Muscle layer of duodenum (tissue), 2 donors: ENCODE measurements at regions not wholly inside any gene's neighbourhood (a gene's known extent, or its start where the extent isn't known, plus 50 kb on each side); places are given as distances from the start of the nearest gene placed in this dataset.

Experiments
- H3K27ac ChIP-seq: one replicate; pipeline ENCODE4 v1.7.0; 2013; ENCODE audit warnings: mild to moderate bottlenecking, low read length
- H3K27me3 ChIP-seq: one replicate; pipeline ENCODE4 v1.7.0; 2013; ENCODE audit warnings: low read depth, mild to moderate bottlenecking, control low read depth, low read length
- H3K36me3 ChIP-seq, 2 donors: one replicate each; pipeline ENCODE4 v1.7.0; 2013; ENCODE audit warnings: low read length in 2 of 2, control low read depth in 1 of 2, mild to moderate bottlenecking in 1 of 2; ENCODE audit not compliant: insufficient read depth in 2 of 2, control insufficient read depth in 1 of 2
- H3K4me1 ChIP-seq, 2 donors: one replicate each; pipeline ENCODE4 v1.7.0; 2013; ENCODE audit warnings: low read length in 2 of 2, mild to moderate bottlenecking in 2 of 2, control low read depth in 1 of 2, moderate library complexity in 1 of 2; ENCODE audit not compliant: insufficient read depth in 2 of 2, control insufficient read depth in 1 of 2
- H3K4me3 ChIP-seq, 2 donors: one replicate each; pipeline ENCODE4 v1.7.0; 2013; ENCODE audit warnings: low read length in 2 of 2, low read depth in 1 of 2, mild to moderate bottlenecking in 1 of 2
- H3K9me3 ChIP-seq, 2 donors: one replicate each; pipeline ENCODE4 v1.7.0; 2013; ENCODE audit warnings: low read length in 2 of 2, control low read depth in 1 of 2, mild to moderate bottlenecking in 1 of 2; ENCODE audit not compliant: control insufficient read depth in 1 of 2
- donor health status: healthy.

DNA sequence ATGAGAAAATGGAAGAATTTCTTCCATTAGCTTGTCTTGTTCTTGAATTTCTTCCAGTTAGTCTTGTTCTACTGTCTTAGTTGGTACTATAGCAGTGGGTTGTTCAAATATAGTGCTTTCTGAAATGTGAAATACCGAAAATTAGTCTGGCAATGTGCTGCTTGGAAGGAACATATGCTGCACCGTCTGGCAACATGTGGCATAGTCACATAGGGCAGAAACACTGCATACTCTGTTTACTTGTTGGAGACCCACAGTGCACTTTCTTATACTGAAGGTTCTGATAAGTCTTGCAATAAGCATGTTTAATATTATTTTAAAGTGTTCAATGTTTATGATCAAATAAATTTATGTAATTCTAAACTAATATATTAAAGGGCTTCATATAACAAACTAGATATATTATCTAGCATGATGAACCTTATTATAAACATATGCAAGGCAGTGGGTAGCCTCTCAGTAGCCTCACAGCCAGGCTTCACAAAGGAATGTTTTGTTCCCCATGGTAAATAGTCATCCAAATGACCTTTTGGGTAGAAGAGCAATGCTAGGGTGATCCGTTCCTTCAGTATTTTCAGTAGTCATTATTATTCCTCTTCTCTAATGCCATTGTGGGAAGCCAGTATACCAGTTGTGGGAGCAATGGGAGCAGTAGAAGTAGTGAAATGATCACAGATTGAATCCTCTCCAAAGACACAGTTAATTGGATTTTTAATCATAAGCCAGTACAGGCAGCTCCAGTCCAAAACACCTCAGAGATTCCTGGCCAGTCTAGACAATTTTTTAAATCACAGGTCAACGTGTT lies 1106.7 kb downstream of the DTWD2 start:
- Histone ChIP-seq H3K27ac (no peak overlapping the region), H3K36me3 (no peaks in the 10 kb centered on the region), H3K4me1 (no peaks in the 10 kb centered on the region), H3K4me3 (no peak overlapping the region), H3K9me3 (no peaks in the 10 kb centered on the region), H3K27me3 (no peaks in the 10 kb centered on the region)

DNA sequence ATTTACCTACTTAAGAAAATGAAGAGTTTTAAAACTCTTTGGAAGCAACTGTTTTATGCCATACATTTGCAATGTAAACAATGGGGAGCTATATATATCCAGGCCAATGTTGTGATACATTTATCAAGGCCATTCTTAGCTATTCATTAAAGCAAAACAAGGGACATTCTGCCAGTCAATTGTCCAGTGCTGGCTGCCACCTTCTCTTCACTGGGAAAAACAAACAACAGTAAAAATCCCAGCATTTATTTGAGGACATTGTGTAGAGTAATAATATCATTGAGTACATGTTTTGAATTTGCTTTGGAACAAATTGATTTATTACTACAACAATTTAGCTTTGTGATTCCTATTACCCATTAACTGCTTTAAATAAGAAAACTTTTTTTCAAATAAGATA lies 1107.4 kb downstream of the DTWD2 start:
- Histone ChIP-seq H3K27me3 (no peaks in the 10 kb centered on the region), H3K27ac (no peak overlapping the region), H3K4me3 (no peak overlapping the region), H3K4me1 (no peaks in the 10 kb centered on the region), H3K36me3 (no peaks in the 10 kb centered on the region), H3K9me3 (no peaks in the 10 kb centered on the region)

DNA sequence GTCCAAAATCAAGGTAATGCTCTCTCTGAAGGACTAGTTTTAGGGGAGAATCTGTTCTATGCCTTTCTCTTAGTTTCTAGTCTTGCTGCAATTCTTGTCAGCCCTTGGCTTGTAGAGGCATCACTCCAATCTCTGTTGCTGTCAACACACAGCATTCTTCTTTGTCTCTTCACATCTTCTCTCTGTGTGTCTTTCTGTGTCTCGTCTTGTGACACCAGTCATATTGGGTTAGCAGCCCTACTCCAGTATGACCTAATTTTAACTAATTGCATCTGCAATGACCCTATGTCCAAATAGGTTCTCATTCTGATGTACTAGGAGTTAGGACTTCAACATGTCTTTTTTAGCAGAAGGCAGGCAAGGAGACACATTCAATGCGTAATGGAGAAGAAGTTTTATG lies 1110.6 kb downstream of the DTWD2 start:
- no peak overlapping the region for H3K4me3 ChIP-seq
- no peak overlapping the region for H3K27ac ChIP-seq
- no peaks in the 10 kb centered on the region for H3K4me1 ChIP-seq
- no peaks in the 10 kb centered on the region for H3K36me3 ChIP-seq
- no peaks in the 10 kb centered on the region for H3K9me3 ChIP-seq
- no peaks in the 10 kb centered on the region for H3K27me3 ChIP-seq

DNA sequence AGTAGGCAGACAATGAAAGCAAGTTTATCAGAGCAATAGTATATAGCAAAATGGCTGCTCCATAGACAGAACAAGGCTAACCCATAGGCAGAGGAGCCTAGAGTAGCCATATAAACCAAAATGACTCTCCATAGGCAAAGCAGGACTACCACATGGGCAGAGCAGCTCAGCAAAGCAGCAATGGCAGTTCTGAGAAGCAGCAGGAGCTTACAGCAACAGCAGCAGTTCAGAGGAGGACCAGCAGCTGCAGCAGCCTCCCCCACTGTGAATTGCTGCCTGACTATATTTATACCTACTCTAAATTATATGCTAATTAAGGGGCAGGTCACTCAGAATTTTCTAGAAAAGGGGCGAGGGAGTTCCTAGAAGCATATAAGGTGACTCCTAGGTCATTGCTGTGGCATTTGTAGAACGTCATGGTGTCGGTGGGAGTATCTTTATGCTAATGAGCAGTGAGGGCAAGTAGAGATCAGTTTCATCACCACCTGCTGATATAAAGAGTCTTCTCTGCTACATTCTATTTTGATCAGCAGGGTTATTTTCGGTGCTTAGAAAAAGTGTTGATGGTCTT lies 1115.5 kb downstream of the DTWD2 start:
- Histone ChIP-seq H3K27me3 (no peaks in the 10 kb centered on the region), H3K36me3 (no peaks in the 10 kb centered on the region), H3K9me3 (no peaks in the 10 kb centered on the region), H3K4me1 (no peaks in the 10 kb centered on the region), H3K4me3 (no peak overlapping the region), H3K27ac (no peak overlapping the region)

- no peaks in the 10 kb centered on the region for H3K9me3 ChIP-seq
- H3K27me3 ChIP-seq: no peaks in the 10 kb centered on the region
- no peak overlapping the region for H3K27ac ChIP-seq
- H3K4me1 ChIP-seq: no peaks in the 10 kb centered on the region
- no peak overlapping the region for H3K4me3 ChIP-seq
- H3K36me3 ChIP-seq: no peaks in the 10 kb centered on the region
Observed at GRCh38 chr5:117869596-117869995, 1118.8 kb downstream of the DTWD2 start.

GRCh38 chr5:117863586-117864296 lies 1124.6 kb downstream of the DTWD2 start:
- Histone ChIP-seq H3K9me3 (no peaks in the 10 kb centered on the region), H3K36me3 (no peaks in the 10 kb centered on the region), H3K4me1 (no peaks in the 10 kb centered on the region), H3K4me3 (no peak overlapping the region), H3K27me3 (no peaks in the 10 kb centered on the region), H3K27ac (no peak overlapping the region)

DNA sequence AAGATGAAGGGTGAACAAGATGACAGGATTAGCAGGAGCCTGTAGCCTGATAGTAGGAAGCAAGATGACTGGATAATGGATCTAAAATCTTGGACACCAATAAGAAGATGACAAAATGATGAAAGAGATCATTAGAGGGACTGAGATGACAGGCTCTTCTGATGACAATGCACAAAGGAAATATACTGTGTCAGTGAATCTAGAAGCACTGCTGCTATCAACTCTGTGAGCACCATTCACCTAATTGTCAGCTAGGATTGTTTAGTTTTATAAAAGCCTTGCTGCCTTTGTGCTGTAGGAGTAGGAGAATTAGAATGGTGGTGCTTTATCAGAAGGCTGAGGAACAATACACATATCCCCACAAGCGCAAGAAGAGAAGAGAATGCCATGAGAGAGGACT lies 1127.8 kb downstream of the DTWD2 start:
- Histone ChIP-seq H3K27me3 (no peaks in the 10 kb centered on the region), H3K4me3 (no peak overlapping the region), H3K36me3 (no peaks in the 10 kb centered on the region), H3K4me1 (no peaks in the 10 kb centered on the region), H3K27ac (no peak overlapping the region), H3K9me3 (no peaks in the 10 kb centered on the region)

GRCh38 chr5:117859176-117859575 lies 1129.2 kb downstream of the DTWD2 start:
- H3K27me3 ChIP-seq: no peaks in the 10 kb centered on the region
- H3K36me3 ChIP-seq: no peaks in the 10 kb centered on the region
- H3K4me3 ChIP-seq: no peak overlapping the region
- H3K9me3 ChIP-seq: no peaks in the 10 kb centered on the region
- H3K4me1 ChIP-seq: no peaks in the 10 kb centered on the region
- no peak overlapping the region for H3K27ac ChIP-seq

DNA sequence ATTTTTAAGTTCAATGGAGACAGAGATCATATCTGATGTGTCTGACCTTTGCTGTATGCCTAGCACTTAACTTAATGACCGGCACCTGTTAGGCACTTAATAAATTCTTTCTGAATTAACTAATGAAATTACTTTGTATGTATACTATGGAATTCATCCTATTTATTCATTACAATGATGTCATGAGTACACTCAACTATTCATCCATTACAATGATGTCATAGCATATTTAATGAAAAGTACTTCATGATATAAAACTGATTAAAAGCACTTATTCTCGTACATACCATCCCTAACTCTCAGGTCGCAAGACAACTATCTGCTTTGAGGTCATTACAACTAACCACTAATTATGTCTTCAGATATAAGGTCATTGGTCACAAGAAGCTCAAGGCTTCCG lies 1131.6 kb downstream of the DTWD2 start:
- no peak overlapping the region for H3K27ac ChIP-seq
- peaks cover 0 to 3% of the 10 kb centered on the region in 2 donors for H3K9me3 ChIP-seq
- H3K4me1 ChIP-seq: no peaks in the 10 kb centered on the region
- no peaks in the 10 kb centered on the region for H3K36me3 ChIP-seq
- H3K4me3 ChIP-seq: no peak overlapping the region
- no peaks in the 10 kb centered on the region for H3K27me3 ChIP-seq

- H3K9me3 ChIP-seq: no peaks in the 10 kb centered on the region
- H3K4me1 ChIP-seq: no peaks in the 10 kb centered on the region
- H3K4me3 ChIP-seq: no peak overlapping the region
- H3K27ac ChIP-seq: no peak overlapping the region
- H3K27me3 ChIP-seq: no peaks in the 10 kb centered on the region
- no peaks in the 10 kb centered on the region for H3K36me3 ChIP-seq
Observed at GRCh38 chr5:117837786-117838185, 1150.6 kb downstream of the DTWD2 start.

DNA sequence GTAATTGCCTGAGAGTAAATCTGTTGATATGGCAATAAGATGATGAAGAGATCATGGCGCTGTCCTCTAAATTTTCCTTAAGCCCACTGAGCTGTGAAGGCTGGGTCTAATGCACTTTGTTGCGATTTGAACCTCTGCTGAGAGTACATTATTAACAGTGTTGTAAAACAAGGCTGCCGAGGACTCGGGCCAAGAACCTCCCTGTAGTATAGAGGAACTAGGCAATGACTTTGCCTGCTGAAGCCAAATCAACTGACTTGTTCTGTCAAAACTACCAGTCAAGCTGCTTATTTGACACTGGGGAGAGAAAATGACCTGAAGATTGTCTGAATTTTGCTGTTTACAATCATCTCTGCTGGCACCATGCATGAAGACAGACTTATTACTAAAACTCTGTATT lies 1154.7 kb downstream of the DTWD2 start:
- H3K27me3 ChIP-seq: no peaks in the 10 kb centered on the region
- no peak overlapping the region for H3K4me3 ChIP-seq
- H3K4me1 ChIP-seq: no peaks in the 10 kb centered on the region
- no peaks in the 10 kb centered on the region for H3K36me3 ChIP-seq
- H3K9me3 ChIP-seq: no peaks in the 10 kb centered on the region
- H3K27ac ChIP-seq: no peak overlapping the region
